Neural crest cell (in vitro differentiated cells): ENCODE measurements at regions not wholly inside any gene's neighbourhood (a gene's known extent, or its start where the extent isn't known, plus 50 kb on each side); places are given as distances from the start of the nearest gene placed in this dataset.

ENCODE experiments used
- DNase-seq: peaks from one replicate; pipeline ENCODE4 v3.0.0; 2021; ENCODE audit warnings: low read depth, mixed read lengths, low spot score
- H3K27ac Mint-ChIP-seq: one replicate; pipeline ENCODE4 v1.8.0; 2021; ENCODE audit warnings: mild to moderate bottlenecking, mixed read lengths; ENCODE audit not compliant: unreplicated experiment
- H3K27me3 Mint-ChIP-seq: 2 replicates; pipeline ENCODE4 v1.8.0; 2021; ENCODE audit warnings: low read depth, mild to moderate bottlenecking, mixed read lengths
- H3K36me3 Mint-ChIP-seq: 2 replicates; pipeline ENCODE4 v1.8.0; 2021; ENCODE audit warnings: low read depth, mild to moderate bottlenecking, mixed read lengths
- H3K4me1 Mint-ChIP-seq: 2 replicates; pipeline ENCODE4 v1.8.0; 2021; ENCODE audit warnings: mixed read lengths
- H3K4me3 Mint-ChIP-seq: one replicate; pipeline ENCODE4 v1.8.0; 2021; ENCODE audit warnings: mild to moderate bottlenecking, mixed read lengths
- H3K9me3 Mint-ChIP-seq: 2 replicates; pipeline ENCODE4 v1.8.0; 2021; ENCODE audit warnings: mixed read lengths
- CTCF ChIP-seq: fragments of 200-600 bp; sonication (generic); conservative IDR thresholded peaks from 2 replicates; pipeline ENCODE4 v1.5.0; 2021; ENCODE audit warnings: antibody characterized with exemption, mild to moderate bottlenecking

GRCh38 chr13:44652168-44652567 is 76.0 kb upstream of the TSC22D1 start:
- DNase-seq = no peak
- TF ChIP-seq CTCF = no peak
- Mint-ChIP-seq H3K36me3 (no peaks in the 10 kb centered on the region), H3K4me3 (no peak overlapping the region), H3K27ac (no peak overlapping the region), H3K9me3 (no peaks in the 10 kb centered on the region), H3K4me1 (peaks cover 14% of the 10 kb centered on the region), H3K27me3 (peaks cover 3% of the 10 kb centered on the region)

- Mint-ChIP-seq H3K27me3 (peaks cover 3% of the 10 kb centered on the region), H3K4me3 (no peak overlapping the region)
Observed at GRCh38 chr13:44651724-44652123, 75.6 kb upstream of the TSC22D1 start.

GRCh38 chr13:44651209-44651608 is 75.1 kb upstream of the TSC22D1 start:
- TF ChIP-seq CTCF = no peak
- H3K36me3 Mint-ChIP-seq = no peaks in the 10 kb centered on the region
- H3K27ac Mint-ChIP-seq = no peak overlapping the region
- H3K27me3 Mint-ChIP-seq = peaks cover 3% of the 10 kb centered on the region
- no peaks in the 10 kb centered on the region for H3K9me3 Mint-ChIP-seq
- DNase-seq = no peak
- H3K4me1 Mint-ChIP-seq = peaks cover 14% of the 10 kb centered on the region
- no peak overlapping the region for H3K4me3 Mint-ChIP-seq

More at GRCh38 chr13:44651724-44652123, 75.6 kb upstream of the TSC22D1 start:
- no peaks in the 10 kb centered on the region for H3K9me3 Mint-ChIP-seq
- peaks cover 14% of the 10 kb centered on the region for H3K4me1 Mint-ChIP-seq
- DNase-seq = no peak
- H3K27ac Mint-ChIP-seq = no peak overlapping the region
- no peaks in the 10 kb centered on the region for H3K36me3 Mint-ChIP-seq
- no peak for TF ChIP-seq CTCF

GRCh38 chr13:44649834-44650233 is 73.7 kb upstream of the TSC22D1 start:
- TF ChIP-seq CTCF = no peak
- Mint-ChIP-seq H3K9me3 (no peaks in the 10 kb centered on the region), H3K36me3 (no peaks in the 10 kb centered on the region), H3K27me3 (peaks cover 3% of the 10 kb centered on the region), H3K4me1 (peaks cover 14% of the 10 kb centered on the region), H3K4me3 (no peak overlapping the region), H3K27ac (no peak overlapping the region)
- no peak for DNase-seq

GRCh38 chr13:44649104-44649428 is 72.9 kb upstream of the TSC22D1 start:
- TF ChIP-seq CTCF = no peak
- peaks cover 14% of the 10 kb centered on the region for H3K4me1 Mint-ChIP-seq
- no peaks in the 10 kb centered on the region for H3K36me3 Mint-ChIP-seq
- peaks cover 3% of the 10 kb centered on the region for H3K27me3 Mint-ChIP-seq
- H3K4me3 Mint-ChIP-seq = no peak overlapping the region
- H3K9me3 Mint-ChIP-seq = no peaks in the 10 kb centered on the region
- DNase-seq = no peak
- H3K27ac Mint-ChIP-seq = no peak overlapping the region
